SK-N-SH treated with all-trans-retinoic acid at 6 μM for 48 hours (cell line): ENCODE measurements at regions not wholly inside any gene's neighbourhood (a gene's known extent, or its start where the extent isn't known, plus 50 kb on each side); places are given as distances from the start of the nearest gene placed in this dataset.
"Not testable (repeated sequence)": the region's sequence is repeated elsewhere in the genome, so short reads cannot be mapped to it uniquely, and the experiment has no call there.

Experiments
- ATAC-seq: fragments of 200-7000 bp; cut with Tn5 transposase; 3 replicates; pipeline ENCODE4 v1.9.1; 2020; ENCODE audit warnings: mild to moderate bottlenecking, moderate library complexity
- ARNTL ChIP-seq: fragments of 450-650 bp; formaldehyde crosslinking; IDR thresholded peaks from 2 replicates; pipeline ENCODE4 v1.5.0; 2020; ENCODE audit warnings: low read depth, mild to moderate bottlenecking, moderate library complexity, borderline replicate concordance
- BACH2 ChIP-seq: fragments of 250-450 bp; sonication (Bioruptor Pico); IDR thresholded peaks from 2 replicates; pipeline ENCODE4 v1.9.0; 2021; ENCODE audit warnings: mild to moderate bottlenecking, borderline replicate concordance
- CSDC2 ChIP-seq: fragments of 250-450 bp; sonication (Bioruptor Pico); IDR thresholded peaks from 2 replicates; pipeline ENCODE4 v1.5.0; 2020; ENCODE audit warnings: mild to moderate bottlenecking, moderate library complexity
- CSRNP3 ChIP-seq: fragments of 250-450 bp; sonication (Bioruptor Pico); IDR thresholded peaks from 2 replicates; pipeline ENCODE4 v1.5.1; 2021; ENCODE audit warnings: mild to moderate bottlenecking, moderate library complexity
- ESRRG ChIP-seq: fragments of 250-450 bp; sonication (Bioruptor Pico); IDR thresholded peaks from 2 replicates; pipeline ENCODE4 v1.6.1; 2021; ENCODE audit warnings: mild to moderate bottlenecking
- GLIS3 ChIP-seq: fragments of 250-450 bp; sonication (Bioruptor Pico); IDR thresholded peaks from 2 replicates; pipeline ENCODE4 v1.5.0; 2020; ENCODE audit warnings: mild to moderate bottlenecking, moderate library complexity
- ISL1 ChIP-seq: fragments of 250-450 bp; sonication (Bioruptor Pico); IDR thresholded peaks from 2 replicates; pipeline ENCODE4 v2.1.2; 2022; ENCODE audit warnings: mild to moderate bottlenecking, moderate library complexity
- OSR1 ChIP-seq: fragments of 250-450 bp; sonication (Bioruptor Pico); IDR thresholded peaks from 2 replicates; pipeline ENCODE4 v1.8.0; 2022; ENCODE audit warnings: moderate library complexity, mild to moderate bottlenecking, inconsistent platforms
- PATZ1 ChIP-seq: fragments of 250-450 bp; sonication (Bioruptor Pico); IDR thresholded peaks from 2 replicates; pipeline ENCODE4 v1.8.0; 2020; ENCODE audit warnings: mild to moderate bottlenecking, moderate library complexity, borderline replicate concordance
- POU6F1 ChIP-seq: fragments of 250-450 bp; sonication (Bioruptor Pico); IDR thresholded peaks from 2 replicates; pipeline ENCODE4 v1.8.0; 2021; ENCODE audit warnings: low read depth, mild to moderate bottlenecking, moderate library complexity, borderline replicate concordance
- RARB ChIP-seq: fragments of 250-450 bp; sonication (Bioruptor Pico); IDR thresholded peaks from 2 replicates; pipeline ENCODE4 v1.8.0; 2021; ENCODE audit warnings: mild to moderate bottlenecking, moderate library complexity
- TOX ChIP-seq: fragments of 250-450 bp; sonication (Bioruptor Pico); IDR thresholded peaks from 2 replicates; pipeline ENCODE4 v1.8.0; 2021; ENCODE audit warnings: mild to moderate bottlenecking, moderate library complexity, borderline replicate concordance
- TSHZ2 ChIP-seq: fragments of 250-450 bp; sonication (Bioruptor Pico); IDR thresholded peaks from 2 replicates; pipeline ENCODE4 v1.5.0; 2020; ENCODE audit warnings: mild to moderate bottlenecking, moderate library complexity
- ZC3H10 ChIP-seq: fragments of 250-450 bp; sonication (Bioruptor Pico); IDR thresholded peaks from 2 replicates; pipeline ENCODE4 v1.5.1; 2021; ENCODE audit warnings: mild to moderate bottlenecking, moderate library complexity
- ZFP3 ChIP-seq: fragments of 250-450 bp; sonication (Bioruptor Pico); IDR thresholded peaks from 2 replicates; pipeline ENCODE4 v1.5.0; 2020; ENCODE audit warnings: mild to moderate bottlenecking, moderate library complexity
- ZNF565 ChIP-seq: fragments of 450-650 bp; formaldehyde crosslinking; conservative IDR thresholded peaks from 2 replicates; pipeline ENCODE4 v1.5.0; 2020; ENCODE audit warnings: low read depth, mild to moderate bottlenecking, moderate library complexity
- ZNF70 ChIP-seq: fragments of 450-650 bp; formaldehyde crosslinking; IDR thresholded peaks from 2 replicates; pipeline ENCODE4 v1.5.0; 2020; ENCODE audit warnings: mild to moderate bottlenecking, moderate library complexity
- ZNF8 ChIP-seq: fragments of 450-650 bp; formaldehyde crosslinking; IDR thresholded peaks from 2 replicates; pipeline ENCODE4 v1.5.0; 2020; ENCODE audit warnings: mild to moderate bottlenecking, moderate library complexity

GRCh38 chrX:109896024-109896423, 106.9 kb upstream of the TMEM164 start:
- not testable (repeated sequence) for ATAC-seq

- TF ChIP-seq ARNTL (CRISPR knock-in tag) = no peak
- no peak for TF ChIP-seq RARB (CRISPR knock-in tag)
- TF ChIP-seq CSDC2 (CRISPR knock-in tag) = no peak
- TF ChIP-seq CSRNP3 (CRISPR knock-in tag) = no peak
- TF ChIP-seq ZFP3 = no peak
- TF ChIP-seq BACH2 = no peak
- TF ChIP-seq ESRRG (CRISPR knock-in tag) = no peak
- no peak for TF ChIP-seq GLIS3
- TF ChIP-seq POU6F1 (CRISPR knock-in tag) = no peak
- no peak for TF ChIP-seq TOX (CRISPR knock-in tag)
- no peak for TF ChIP-seq TSHZ2
- TF ChIP-seq ISL1 (CRISPR knock-in tag) = no peak
- no peak for TF ChIP-seq ZC3H10 (CRISPR knock-in tag)
- TF ChIP-seq ZNF70 = no peak
- TF ChIP-seq OSR1 (CRISPR knock-in tag) = no peak
- no peak for ATAC-seq
These were observed 100.2 kb upstream of the TMEM164 start for GRCh38 chrX:109902665-109903064.

GRCh38 chrX:109911046-109911445, 91.9 kb upstream of the TMEM164 start:
- ATAC-seq = no peak
- TF ChIP-seq ZNF8 (no peak), ARNTL (CRISPR knock-in tag) (no peak), CSDC2 (CRISPR knock-in tag) (no peak)

- not testable (repeated sequence) for ATAC-seq
These were observed 89.9 kb upstream of the TMEM164 start for GRCh38 chrX:109912993-109913392.

GRCh38 chrX:109914114-109914849, 88.6 kb upstream of the TMEM164 start:
- TF ChIP-seq CSRNP3 (CRISPR knock-in tag) (no peak), BACH2 (no peak), ARNTL (CRISPR knock-in tag) (no peak), POU6F1 (CRISPR knock-in tag) (no peak), ZNF565 (CRISPR knock-in tag) (no peak), CSDC2 (CRISPR knock-in tag) (no peak), PATZ1 (CRISPR knock-in tag) (no peak), TSHZ2 (no peak)
- no peak for ATAC-seq
